22Rv1 (cell line): ENCODE measurements at regions not wholly inside any gene's neighbourhood (a gene's known extent, or its start where the extent isn't known, plus 50 kb on each side); places are given as distances from the start of the nearest gene placed in this dataset.
"Not testable (repeated sequence)": the region's sequence is repeated elsewhere in the genome, so short reads cannot be mapped to it uniquely, and the experiment has no call there.

Experiments used
- CTCF ChIP-seq: fragments of 450-650 bp; IDR thresholded peaks from 2 replicates; pipeline ENCODE4 v1.5.1; 2017; ENCODE audit warnings: mild to moderate bottlenecking
- ZFX ChIP-seq: fragments of 450-650 bp; IDR thresholded peaks from 2 replicates; pipeline ENCODE4 v1.6.1; 2017; ENCODE audit warnings: antibody characterized with exemption, borderline replicate concordance

- TF ChIP-seq CTCF, ZFX: not testable (repeated sequence)
Measured at GRCh38 chr6:81942842-81943241, 190.4 kb upstream of the TENT5A start.
